ENCODE measurements at regions not wholly inside any gene's neighbourhood (a gene's known extent, or its start where the extent isn't known, plus 50 kb on each side); places are given as distances from the start of the nearest gene placed in this dataset.

GRCh38 chr15:77808075-77808474, 175.4 kb upstream of the LINGO1 start (continued):
- no peak for TF ChIP-seq ZNF26 (tag by site-specific recombination; IDR thresholded peaks at IDR 0.05)

GRCh38 chr15:77807611-77808010, 174.9 kb upstream of the LINGO1 start:
- TF ChIP-seq ZNF555 (tag by site-specific recombination; conservative IDR thresholded peaks at IDR 0.05), result no peak
- no peak for TF ChIP-seq GLI2 (tag by site-specific recombination; IDR thresholded peaks at IDR 0.05; ENCODE audit: borderline replicate concordance, low read depth)
- no peak for TF ChIP-seq ZBTB7A (tag by site-specific recombination; IDR thresholded peaks at IDR 0.05; ENCODE audit: low read depth)
- Histone ChIP-seq H3K9me3 (ENCODE audit: control insufficient read depth, insufficient read depth, low read depth, low read length) (no peaks in the 10 kb centered on the region), H3K27ac (ENCODE audit: extremely low read depth, low read depth, low read length) (no peak overlapping the region), H3K36me3 (ENCODE audit: control insufficient read depth in 2 of 2, insufficient read depth in 1 of 2, low read length in 2 of 2) (no peaks in the 10 kb centered on the region), H3K4me3 (ENCODE audit: low read depth, low read length) (no peak overlapping the region), H3K4me1 (ENCODE audit: control insufficient read depth, insufficient read depth, low read length) (no peaks in the 10 kb centered on the region)
- ChIA-PET CTCF (interaction anchor here (0.6 to 1.3 kb wide), 3 partner anchors 14 to 195 kb away, joined by 3 to 4 read pairs (median 3); no protein-coding TSS in a partner anchor), POLR2A (no interaction called here)

DNA sequence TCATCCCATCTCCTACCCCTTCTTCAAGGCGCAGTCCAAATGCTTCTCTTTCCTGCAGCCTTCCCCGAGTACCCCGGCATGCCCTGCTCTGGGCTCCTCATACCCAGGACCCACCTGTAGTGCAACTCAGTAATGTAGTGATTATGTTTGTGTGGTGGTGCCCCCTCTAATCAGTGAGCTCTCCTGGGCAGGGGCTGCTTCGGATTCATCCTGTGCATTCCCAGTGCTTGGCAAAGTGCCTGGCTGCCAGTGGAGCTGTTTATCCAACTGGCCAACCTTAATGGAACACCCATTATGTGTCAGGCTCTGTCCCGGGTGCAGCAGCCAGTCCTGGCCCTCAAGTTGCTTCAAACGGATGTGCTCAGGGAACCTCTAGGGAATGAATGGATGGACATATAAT, 174.4 kb upstream of the LINGO1 start:
- POLR2A ChIA-PET, result no interaction called here
- TF ChIP-seq ZNF600 (tag by site-specific recombination; IDR thresholded peaks at IDR 0.05), result peak; percentile 91
- TF ChIP-seq, protein P1, sequence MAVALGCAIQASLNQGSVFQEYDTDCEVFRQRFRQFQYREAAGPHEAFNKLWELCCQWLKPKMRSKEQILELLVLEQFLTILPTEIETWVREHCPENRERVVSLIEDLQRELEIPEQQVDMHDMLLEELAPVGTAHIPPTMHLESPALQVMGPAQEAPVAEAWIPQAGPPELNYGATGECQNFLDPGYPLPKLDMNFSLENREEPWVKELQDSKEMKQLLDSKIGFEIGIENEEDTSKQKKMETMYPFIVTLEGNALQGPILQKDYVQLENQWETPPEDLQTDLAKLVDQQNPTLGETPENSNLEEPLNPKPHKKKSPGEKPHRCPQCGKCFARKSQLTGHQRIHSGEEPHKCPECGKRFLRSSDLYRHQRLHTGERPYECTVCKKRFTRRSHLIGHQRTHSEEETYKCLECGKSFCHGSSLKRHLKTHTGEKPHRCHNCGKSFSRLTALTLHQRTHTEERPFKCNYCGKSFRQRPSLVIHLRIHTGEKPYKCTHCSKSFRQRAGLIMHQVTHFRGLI (tag by site-specific recombination; IDR thresholded peaks at IDR 0.05), result peak; percentile 48; the same call in 1 of the 2 replicates
- TF ChIP-seq ZNF23 (tag by site-specific recombination; IDR thresholded peaks at IDR 0.05; ENCODE audit: borderline replicate concordance), result no peak
- TF ChIP-seq PRDM4 (tag by site-specific recombination; IDR thresholded peaks at IDR 0.05), result no peak
- TF ChIP-seq GLIS1 (tag by site-specific recombination; IDR thresholded peaks at IDR 0.05), result 0 out of 2 replicates have a peak, but pooled peaks have one; percentile 34
- no peak for TF ChIP-seq ZNF510 (tag by site-specific recombination; IDR thresholded peaks at IDR 0.05; ENCODE audit: insufficient replicate concordance)
- no peak for TF ChIP-seq ZNF596 (tag by site-specific recombination; IDR thresholded peaks at IDR 0.05)
- peak; percentile 54; the same call in 1 of the 2 replicates for TF ChIP-seq ZBTB20 (tag by site-specific recombination; IDR thresholded peaks at IDR 0.05)
- Histone ChIP-seq H3K36me3 (ENCODE audit: control insufficient read depth in 2 of 2, insufficient read depth in 1 of 2, low read length in 2 of 2) (no peaks in the 10 kb centered on the region), H3K9me3 (ENCODE audit: control insufficient read depth, insufficient read depth, low read depth, low read length) (no peaks in the 10 kb centered on the region), H3K4me1 (ENCODE audit: control insufficient read depth, insufficient read depth, low read length) (no peaks in the 10 kb centered on the region), H3K27ac (ENCODE audit: extremely low read depth, low read depth, low read length) (no peak overlapping the region), H3K4me3 (ENCODE audit: low read depth, low read length) (no peak overlapping the region)
- CTCF ChIA-PET, result interaction anchor here (0.6 to 1.0 kb wide), 2 partner anchors 63 to 194 kb away, joined by 3 read pairs; no protein-coding TSS in a partner anchor

- Histone ChIP-seq H3K9me3 (ENCODE audit: control insufficient read depth, insufficient read depth, low read depth, low read length) (no peaks in the 10 kb centered on the region), H3K27ac (ENCODE audit: extremely low read depth, low read depth, low read length) (no peak overlapping the region), H3K4me1 (ENCODE audit: control insufficient read depth, insufficient read depth, low read length) (no peaks in the 10 kb centered on the region), H3K4me3 (ENCODE audit: low read depth, low read length) (no peak overlapping the region), H3K36me3 (ENCODE audit: control insufficient read depth in 2 of 2, insufficient read depth in 1 of 2, low read length in 2 of 2) (no peaks in the 10 kb centered on the region)
- POLR2A ChIA-PET, result no interaction called here
- CTCF ChIA-PET, result interaction anchor here (0.6 kb wide), 1 partner anchor 147 kb away, joined by 3 read pairs; no protein-coding TSS in a partner anchor
- TF ChIP-seq, protein P2, sequence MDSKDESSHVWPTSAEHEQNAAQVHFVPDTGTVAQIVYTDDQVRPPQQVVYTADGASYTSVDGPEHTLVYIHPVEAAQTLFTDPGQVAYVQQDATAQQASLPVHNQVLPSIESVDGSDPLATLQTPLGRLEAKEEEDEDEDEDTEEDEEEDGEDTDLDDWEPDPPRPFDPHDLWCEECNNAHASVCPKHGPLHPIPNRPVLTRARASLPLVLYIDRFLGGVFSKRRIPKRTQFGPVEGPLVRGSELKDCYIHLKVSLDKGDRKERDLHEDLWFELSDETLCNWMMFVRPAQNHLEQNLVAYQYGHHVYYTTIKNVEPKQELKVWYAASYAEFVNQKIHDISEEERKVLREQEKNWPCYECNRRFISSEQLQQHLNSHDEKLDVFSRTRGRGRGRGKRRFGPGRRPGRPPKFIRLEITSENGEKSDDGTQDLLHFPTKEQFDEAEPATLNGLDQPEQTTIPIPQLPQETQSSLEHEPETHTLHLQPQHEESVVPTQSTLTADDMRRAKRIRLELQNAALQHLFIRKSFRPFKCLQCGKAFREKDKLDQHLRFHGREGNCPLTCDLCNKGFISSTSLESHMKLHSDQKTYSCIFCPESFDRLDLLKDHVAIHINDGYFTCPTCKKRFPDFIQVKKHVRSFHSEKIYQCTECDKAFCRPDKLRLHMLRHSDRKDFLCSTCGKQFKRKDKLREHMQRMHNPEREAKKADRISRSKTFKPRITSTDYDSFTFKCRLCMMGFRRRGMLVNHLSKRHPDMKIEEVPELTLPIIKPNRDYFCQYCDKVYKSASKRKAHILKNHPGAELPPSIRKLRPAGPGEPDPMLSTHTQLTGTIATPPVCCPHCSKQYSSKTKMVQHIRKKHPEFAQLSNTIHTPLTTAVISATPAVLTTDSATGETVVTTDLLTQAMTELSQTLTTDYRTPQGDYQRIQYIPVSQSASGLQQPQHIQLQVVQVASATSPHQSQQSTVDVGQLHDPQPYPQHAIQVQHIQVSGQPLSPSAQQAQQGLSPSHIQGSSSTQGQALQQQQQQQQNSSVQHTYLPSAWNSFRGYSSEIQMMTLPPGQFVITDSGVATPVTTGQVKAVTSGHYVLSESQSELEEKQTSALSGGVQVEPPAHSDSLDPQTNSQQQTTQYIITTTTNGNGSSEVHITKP (tag by site-specific recombination; IDR thresholded peaks at IDR 0.05), result peak; percentile 11; the same call in 1 of the 2 replicates
- TF ChIP-seq REST (tag by site-specific recombination; IDR thresholded peaks at IDR 0.05) (peak; percentile 56; the same call in 1 of the 2 replicates), MEIS1 (CRISPR knock-in tag; IDR thresholded peaks at IDR 0.05; ENCODE audit: borderline replicate concordance) (no peak)
Measured at GRCh38 chr15:77804210-77804609, 171.5 kb upstream of the LINGO1 start.

All from HEK293 (cell line).